Cardiac septum (tissue), 1 donor: ENCODE measurements at regions not wholly inside any gene's neighbourhood (a gene's known extent, or its start where the extent isn't known, plus 50 kb on each side); places are given as distances from the start of the nearest gene placed in this dataset.
"Not testable (repeated sequence)": the region's sequence is repeated elsewhere in the genome, so short reads cannot be mapped to it uniquely, and the experiment has no call there.

ENCODE experiments used
- DNase-seq: peaks from one replicate; pipeline ENCODE4 v3.0.0-alpha.2; 2020; ENCODE audit warnings: low spot score
- intact Hi-C: fragments of 100-400 bp; cut with DNase I; formaldehyde crosslinking; loops from one replicate; pipeline ENCODE4 v1.14.0; 2022
- donor health status: DM: no; HTN: no; CAD: no.

GRCh38 chr11:29219531-29219930 is 797.3 kb downstream of the KCNA4 start:
- intact Hi-C loops, DNase-seq: not testable (repeated sequence)

- intact Hi-C loops: no loop called here
- no peak for DNase-seq
These were observed 798.9 kb downstream of the KCNA4 start for GRCh38 chr11:29217901-29218300.

DNA sequence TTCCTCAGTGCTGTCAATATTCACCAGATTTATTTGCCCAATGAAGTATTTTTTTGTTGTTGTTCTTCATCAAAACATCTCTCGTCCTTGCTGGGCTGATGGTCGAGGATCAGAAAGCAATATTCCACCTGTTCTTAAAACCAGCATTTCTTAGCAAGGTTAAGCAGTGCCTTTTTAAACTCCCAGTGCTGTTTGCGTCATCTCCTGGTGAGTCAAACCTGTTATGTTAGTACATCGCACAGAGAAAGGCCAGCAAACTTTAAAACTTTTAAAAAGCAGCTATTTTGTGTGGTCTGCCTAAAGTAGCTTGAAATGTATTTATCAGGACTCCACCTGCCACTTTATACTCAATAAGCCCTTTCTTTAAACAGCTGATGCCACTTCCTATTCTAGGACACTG is 802.0 kb downstream of the KCNA4 start:
- DNase-seq: no peak
- intact Hi-C loops: no loop called here

GRCh38 chr11:29211202-29211601 is 805.6 kb downstream of the KCNA4 start:
- no peak for DNase-seq
- intact Hi-C loops: no loop called here

- DNase-seq: no peak
- intact Hi-C loops: no loop called here
These were observed 806.4 kb downstream of the KCNA4 start for GRCh38 chr11:29210426-29210825.

- intact Hi-C loops: no loop called here
- no peak for DNase-seq
These were observed 808.7 kb downstream of the KCNA4 start for GRCh38 chr11:29208117-29208516.

DNA sequence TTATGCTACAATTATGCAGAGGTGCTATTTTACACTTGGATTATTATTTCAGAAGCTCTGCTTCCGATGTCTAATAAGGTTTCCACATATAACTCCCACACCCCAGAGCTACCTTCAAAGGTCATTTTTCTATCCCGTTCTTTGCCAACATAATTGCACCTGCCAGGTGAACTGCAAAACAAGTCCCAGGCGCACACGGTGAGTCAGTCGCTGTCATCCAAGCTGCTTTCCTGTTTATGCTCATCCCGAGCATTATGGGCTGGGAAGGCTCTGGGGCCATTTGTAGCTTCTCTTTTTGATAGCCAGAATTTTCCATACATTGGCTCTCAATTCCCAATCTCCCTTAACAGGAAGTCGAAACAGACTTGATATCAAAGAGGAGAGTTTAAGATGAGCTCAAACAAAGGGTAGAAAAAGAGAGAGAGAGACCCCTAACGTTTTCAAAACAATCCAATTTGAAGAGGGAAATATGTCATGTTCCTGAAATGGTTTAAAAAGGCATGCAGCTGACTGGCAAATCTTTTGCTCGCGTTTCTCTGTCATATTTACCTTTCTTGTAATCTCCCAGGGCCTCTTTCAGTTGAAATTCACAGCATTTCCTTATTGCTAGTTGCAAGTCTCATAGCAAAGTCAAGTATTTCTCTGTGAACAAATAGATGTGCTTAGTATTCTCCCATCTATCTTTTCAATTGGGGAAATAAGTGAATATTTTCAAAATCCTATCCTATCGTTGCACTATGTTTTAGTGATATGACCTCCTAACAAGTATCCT is 815.9 kb downstream of the KCNA4 start:
- intact Hi-C loops: no loop called here
- DNase-seq: no peak

GRCh38 chr11:29190313-29190712 is 826.5 kb downstream of the KCNA4 start:
- DNase-seq: no peak
- intact Hi-C loops: no loop called here

DNA sequence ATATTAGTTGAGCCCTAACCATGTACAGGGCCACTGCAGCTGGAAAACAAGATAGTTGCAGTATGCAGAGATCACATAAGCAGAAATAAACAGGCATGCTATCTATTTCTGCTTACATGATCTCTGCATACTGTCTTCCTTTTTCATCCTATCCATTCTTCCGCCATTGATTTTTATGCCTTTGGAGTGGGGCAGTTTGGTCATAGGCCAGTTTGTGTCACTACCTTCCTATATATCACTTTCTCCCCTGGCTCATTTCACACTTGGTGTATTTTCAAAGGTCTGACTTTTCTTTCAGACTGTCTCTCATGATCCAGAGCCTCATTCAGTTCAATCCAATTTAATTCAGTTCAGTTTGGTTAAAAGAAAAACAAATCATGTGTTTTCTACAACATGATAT is 829.6 kb downstream of the KCNA4 start:
- intact Hi-C loops: no loop called here
- no peak for DNase-seq

DNA sequence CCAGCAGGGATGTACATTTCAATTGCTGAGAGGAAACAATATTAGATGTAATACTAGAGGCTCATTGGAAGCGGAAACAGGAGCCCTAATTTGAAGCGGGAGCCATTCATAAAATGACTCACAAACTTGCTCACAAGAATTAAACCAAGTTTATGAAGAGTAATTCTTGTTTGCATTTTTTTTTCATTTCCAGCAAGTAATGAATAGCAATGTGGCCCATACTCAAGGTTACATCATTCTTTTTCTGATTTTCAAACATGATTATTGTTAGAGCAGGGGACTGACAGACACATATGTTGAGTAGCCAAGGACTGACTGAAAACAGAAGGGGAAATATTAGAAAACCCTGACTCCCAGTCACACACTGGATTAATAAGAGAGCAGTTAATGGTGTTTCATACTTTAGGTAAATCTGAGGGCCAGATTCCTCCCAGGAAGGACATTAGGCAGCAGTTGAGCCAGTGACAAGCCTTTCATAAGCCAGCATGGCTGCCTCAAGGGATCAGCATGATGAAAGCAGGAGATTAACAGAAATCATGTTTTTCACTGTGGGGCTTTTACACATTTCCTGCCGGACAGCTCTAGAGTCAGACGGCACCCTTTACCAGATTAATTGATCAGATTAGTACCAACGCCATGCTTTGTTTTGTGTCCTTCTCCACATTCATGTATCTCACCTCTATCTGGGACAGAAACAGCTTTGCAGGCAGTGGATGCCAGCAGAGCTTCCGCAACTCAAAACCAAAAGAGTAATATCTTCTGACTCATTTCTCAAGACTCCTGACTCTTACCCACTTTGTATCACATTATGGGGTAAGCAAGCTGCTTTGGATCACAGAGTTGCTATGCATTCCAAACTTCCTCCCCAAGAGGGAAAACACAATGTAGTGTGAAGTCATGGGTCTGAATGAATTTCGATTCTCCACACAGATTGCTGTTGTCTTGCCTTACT is 831.6 kb downstream of the KCNA4 start:
- no peak for DNase-seq
- intact Hi-C loops: no loop called here

DNA sequence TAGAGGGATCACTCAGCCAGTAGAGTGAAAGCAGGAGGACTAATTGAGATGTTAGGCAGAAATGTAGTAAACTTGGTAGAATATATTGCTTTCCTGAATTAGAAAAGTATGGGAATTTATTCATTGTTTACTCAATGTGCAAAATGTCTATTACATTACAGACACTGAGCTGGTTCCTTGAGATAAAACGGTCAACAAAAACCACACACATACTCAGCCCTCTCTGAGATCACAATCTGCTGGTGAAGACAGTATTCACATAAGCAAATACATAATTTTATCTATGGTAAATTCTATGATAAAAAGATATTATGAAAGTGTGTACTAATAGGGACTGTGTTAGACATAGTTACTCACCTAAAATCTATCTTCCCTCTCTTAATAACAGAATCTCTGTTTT is 833.5 kb downstream of the KCNA4 start:
- intact Hi-C loops: no loop called here
- DNase-seq: no peak

DNA sequence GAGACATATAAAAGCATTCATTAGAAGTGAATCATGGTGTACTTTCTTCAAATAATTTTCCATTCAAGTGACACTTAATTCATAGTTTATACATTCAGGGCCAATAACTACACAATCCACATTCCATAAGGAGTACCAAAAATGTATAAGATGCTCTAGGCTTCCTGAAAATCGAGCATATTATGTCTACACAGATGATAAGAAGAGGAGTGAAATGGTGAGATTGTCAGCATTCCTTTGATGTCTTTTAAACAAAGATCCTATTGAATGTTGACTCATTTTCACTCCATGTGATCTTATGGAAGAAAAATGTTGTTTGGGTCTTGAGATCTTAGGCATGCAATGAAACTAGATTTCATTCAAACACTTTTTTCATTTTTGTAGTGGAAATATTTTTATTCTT is 843.2 kb downstream of the KCNA4 start:
- no peak for DNase-seq
- intact Hi-C loops: no loop called here

DNA sequence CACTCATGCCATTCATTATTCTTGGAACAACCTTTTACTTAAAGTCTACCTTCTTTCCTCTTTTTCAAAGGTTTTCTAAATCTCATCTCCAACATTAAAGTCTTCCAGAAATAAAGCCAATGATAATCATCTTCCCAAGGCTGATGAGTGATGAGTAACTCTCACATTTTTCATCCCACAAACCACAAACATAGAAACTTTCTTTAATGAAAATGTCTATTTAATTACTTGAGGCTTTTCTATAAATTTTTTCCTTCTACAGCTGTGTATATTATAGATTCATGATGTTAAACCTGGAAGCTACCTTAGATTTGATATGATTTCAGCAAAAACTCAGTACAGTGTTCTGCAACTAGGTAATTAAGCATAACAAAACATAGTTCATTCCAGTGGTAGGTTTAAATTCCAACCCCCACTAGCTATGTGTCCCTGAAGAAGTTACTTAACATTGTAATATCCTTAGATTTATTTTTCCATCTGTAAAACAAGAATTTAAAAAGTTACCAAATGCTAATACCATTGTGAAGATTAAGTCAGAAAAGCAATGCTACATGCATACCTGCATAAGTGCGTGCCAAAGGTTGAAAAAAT is 845.4 kb downstream of the KCNA4 start:
- intact Hi-C loops: no loop called here
- DNase-seq: no peak

- intact Hi-C loops: no loop called here
- no peak for DNase-seq
These were observed 850.5 kb downstream of the KCNA4 start for GRCh38 chr11:29166306-29166705.

DNA sequence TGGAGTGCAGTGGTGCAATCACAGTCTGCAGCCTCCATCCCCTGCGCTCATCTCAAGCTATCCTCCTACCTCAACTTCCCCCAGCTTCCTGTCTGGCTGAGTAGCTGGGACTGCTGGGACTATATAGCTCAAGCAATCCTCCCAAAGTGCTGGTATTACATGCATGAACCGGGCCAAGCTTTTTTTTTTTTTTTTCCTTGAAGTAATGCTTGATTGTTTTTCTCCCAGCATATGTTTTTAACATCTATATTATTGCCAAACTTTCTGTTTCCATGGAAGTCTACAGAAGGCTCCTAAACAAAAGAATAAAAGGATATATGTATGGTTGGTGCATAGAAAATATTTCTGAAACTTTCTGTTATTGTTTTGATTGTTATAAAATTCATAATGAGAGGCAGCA is 853.6 kb downstream of the KCNA4 start:
- DNase-seq: no peak
- intact Hi-C loops: no loop called here

GRCh38 chr11:29162491-29162890 is 854.3 kb downstream of the KCNA4 start:
- intact Hi-C loops: no loop called here
- DNase-seq: no peak

- DNase-seq: no peak
- intact Hi-C loops: no loop called here
These were observed 855.6 kb downstream of the KCNA4 start for GRCh38 chr11:29161191-29161590.

GRCh38 chr11:29159552-29160465 is 857.0 kb downstream of the KCNA4 start:
- no peak for DNase-seq
- intact Hi-C loops: no loop called here

DNA sequence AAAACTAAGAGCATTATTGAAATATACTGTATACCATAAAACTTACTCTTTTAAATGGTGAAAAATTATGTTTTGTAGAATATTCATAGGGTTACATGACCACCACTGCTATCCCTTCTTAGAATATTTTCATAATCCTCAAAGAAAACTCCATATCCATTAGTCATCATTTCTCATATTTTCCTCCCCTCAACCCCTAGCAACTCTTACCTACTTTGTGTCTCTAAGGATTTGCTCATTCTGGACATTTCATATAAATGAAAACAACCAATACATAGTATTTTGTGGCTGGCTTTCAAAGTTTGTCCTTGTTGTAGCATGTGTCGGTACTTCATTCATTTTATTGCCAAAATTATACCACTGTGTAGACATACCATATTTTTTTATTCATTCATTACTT is 863.8 kb downstream of the KCNA4 start:
- intact Hi-C loops: no loop called here
- no peak for DNase-seq
